Right lobe of liver (tissue), 4 donors: ENCODE measurements at regions not wholly inside any gene's neighbourhood (a gene's known extent, or its start where the extent isn't known, plus 50 kb on each side); places are given as distances from the start of the nearest gene placed in this dataset.

ENCODE experiments used
- CTCF ChIP-seq, 4 donors: fragments of 200-600 bp in 3 of 4; fragments of 450-650 bp in 1 of 4; IDR thresholded peaks; one replicate each; pipeline versions ENCODE4 v1.5.1 to v1.8.0; 2016 to 2022; ENCODE audit warnings: antibody characterized with exemption in 4 of 4, mild to moderate bottlenecking in 2 of 4
- POLR2A ChIP-seq: fragments of 450-650 bp; IDR thresholded peaks from one replicate; pipeline ENCODE4 v1.6.1; 2017; ENCODE audit warnings: antibody characterized with exemption, mild to moderate bottlenecking
- donor health status: DM: no; HTN: no; CAD: no.
- donor health status: DM: no; HTN: no; CAD: no.
- donor health status: DM: no; HTN: yes; CAD: no.

DNA sequence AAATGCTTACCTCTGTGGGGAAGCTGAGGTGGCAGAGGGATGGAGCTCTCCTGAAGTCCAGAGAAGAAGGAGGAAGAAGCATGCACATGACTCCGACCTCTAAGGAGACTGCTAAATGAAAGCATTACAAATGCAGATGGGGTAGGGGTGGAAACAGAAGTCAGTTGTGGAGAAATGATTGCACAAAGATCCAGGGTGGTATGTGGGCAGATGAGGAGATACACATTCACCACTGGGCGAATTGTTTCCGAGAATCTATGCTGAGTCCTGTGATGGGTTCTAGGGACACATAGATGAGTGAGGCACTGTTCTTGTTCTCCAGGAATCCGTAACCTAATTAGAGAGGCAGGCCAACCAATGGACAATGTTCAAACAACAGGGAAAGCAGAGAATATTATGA lies 188.9 kb upstream of the ZBED5 start:
- TF ChIP-seq CTCF (IDR thresholded peaks at IDR 0.05) (no peak), POLR2A (no peak)
